ENCODE measurements at regions not wholly inside any gene's neighbourhood (a gene's known extent, or its start where the extent isn't known, plus 50 kb on each side); places are given as distances from the start of the nearest gene placed in this dataset.

GRCh38 chr22:48530666-48531065, 1297.0 kb downstream of the BRD1 start:
- Histone ChIP-seq H3K9me3 (no peaks in the 10 kb centered on the region), H3K27me3 (ENCODE audit: low read depth) (no peaks in the 10 kb centered on the region), H3K4me3 (no peak overlapping the region), H3K4me1 (no peaks in the 10 kb centered on the region), H3K36me3 (replicated peaks) (no peaks in the 10 kb centered on the region)
- in situ Hi-C loops (cut with MboI; ENCODE audit: low sequenced_read_pairs): no loop called here
- no peak for DNase-seq (ENCODE audit: low spot score in 2 of 2)

- DNase-seq (ENCODE audit: low spot score in 2 of 2): no peak
- in situ Hi-C loops (cut with MboI; ENCODE audit: low sequenced_read_pairs): no loop called here
- H3K4me3 ChIP-seq: no peak overlapping the region
- no peaks in the 10 kb centered on the region for H3K4me1 ChIP-seq
- H3K27me3 ChIP-seq (ENCODE audit: low read depth): no peaks in the 10 kb centered on the region
- H3K9me3 ChIP-seq: no peaks in the 10 kb centered on the region
- no peaks in the 10 kb centered on the region for H3K36me3 ChIP-seq (replicated peaks)
These were observed 1299.3 kb downstream of the BRD1 start for GRCh38 chr22:48528221-48528915.

- Histone ChIP-seq H3K27me3 (ENCODE audit: low read depth) (no peaks in the 10 kb centered on the region), H3K36me3 (replicated peaks) (no peaks in the 10 kb centered on the region), H3K4me3 (no peak overlapping the region), H3K4me1 (no peaks in the 10 kb centered on the region), H3K9me3 (no peaks in the 10 kb centered on the region)
- in situ Hi-C loops (cut with MboI; ENCODE audit: low sequenced_read_pairs): no loop called here
- DNase-seq (ENCODE audit: low spot score in 2 of 2): no peak
These were observed 1303.9 kb downstream of the BRD1 start for GRCh38 chr22:48523761-48524160.

- DNase-seq (ENCODE audit: low spot score in 2 of 2): no peak
- no peaks in the 10 kb centered on the region for H3K27me3 ChIP-seq (ENCODE audit: low read depth)
- in situ Hi-C loops (cut with MboI; ENCODE audit: low sequenced_read_pairs): no loop called here
- no peaks in the 10 kb centered on the region for H3K9me3 ChIP-seq
- no peaks in the 10 kb centered on the region for H3K36me3 ChIP-seq (replicated peaks)
- H3K4me1 ChIP-seq: no peaks in the 10 kb centered on the region
- no peak overlapping the region for H3K4me3 ChIP-seq
These were observed 1304.6 kb downstream of the BRD1 start for GRCh38 chr22:48523091-48523490.

GRCh38 chr22:48522271-48522670, 1305.4 kb downstream of the BRD1 start:
- Histone ChIP-seq H3K27me3 (ENCODE audit: low read depth) (no peaks in the 10 kb centered on the region), H3K36me3 (replicated peaks) (no peaks in the 10 kb centered on the region), H3K9me3 (no peaks in the 10 kb centered on the region), H3K4me1 (no peaks in the 10 kb centered on the region), H3K4me3 (no peak overlapping the region)
- DNase-seq (ENCODE audit: low spot score in 2 of 2): no peak
- in situ Hi-C loops (cut with MboI; ENCODE audit: low sequenced_read_pairs): no loop called here

GRCh38 chr22:48520884-48521588, 1306.6 kb downstream of the BRD1 start:
- in situ Hi-C loops (cut with MboI; ENCODE audit: low sequenced_read_pairs): no loop called here
- Histone ChIP-seq H3K4me3 (no peak overlapping the region), H3K27me3 (ENCODE audit: low read depth) (no peaks in the 10 kb centered on the region), H3K9me3 (no peaks in the 10 kb centered on the region), H3K4me1 (no peaks in the 10 kb centered on the region), H3K36me3 (replicated peaks) (no peaks in the 10 kb centered on the region)
- DNase-seq (ENCODE audit: low spot score in 2 of 2): no peak

- Histone ChIP-seq H3K4me3 (no peak overlapping the region), H3K9me3 (no peaks in the 10 kb centered on the region), H3K27me3 (ENCODE audit: low read depth) (no peaks in the 10 kb centered on the region), H3K4me1 (no peaks in the 10 kb centered on the region), H3K36me3 (replicated peaks) (no peaks in the 10 kb centered on the region)
- no peak for DNase-seq (ENCODE audit: low spot score in 2 of 2)
- in situ Hi-C loops (cut with MboI; ENCODE audit: low sequenced_read_pairs): no loop called here
These were observed 1307.5 kb downstream of the BRD1 start for GRCh38 chr22:48520207-48520606.

GRCh38 chr22:48517039-48518030, 1310.3 kb downstream of the BRD1 start:
- Histone ChIP-seq H3K9me3 (no peaks in the 10 kb centered on the region), H3K27me3 (ENCODE audit: low read depth) (no peaks in the 10 kb centered on the region), H3K4me1 (no peaks in the 10 kb centered on the region), H3K36me3 (replicated peaks) (no peaks in the 10 kb centered on the region), H3K4me3 (no peak overlapping the region)
- in situ Hi-C loops (cut with MboI; ENCODE audit: low sequenced_read_pairs): no loop called here
- no peak for DNase-seq (ENCODE audit: low spot score in 2 of 2)

- no peaks in the 10 kb centered on the region for H3K27me3 ChIP-seq (ENCODE audit: low read depth)
- in situ Hi-C loops (cut with MboI; ENCODE audit: low sequenced_read_pairs): no loop called here
- no peak overlapping the region for H3K4me3 ChIP-seq
- no peak for DNase-seq (ENCODE audit: low spot score in 2 of 2)
- H3K4me1 ChIP-seq: no peaks in the 10 kb centered on the region
- H3K36me3 ChIP-seq (replicated peaks): no peaks in the 10 kb centered on the region
- no peaks in the 10 kb centered on the region for H3K9me3 ChIP-seq
These were observed 1311.1 kb downstream of the BRD1 start for GRCh38 chr22:48516571-48516970.

GRCh38 chr22:48515571-48516200, 1312.0 kb downstream of the BRD1 start:
- H3K36me3 ChIP-seq (replicated peaks): no peaks in the 10 kb centered on the region
- DNase-seq (ENCODE audit: low spot score in 2 of 2): no peak

GRCh38 chr22:48513929-48514328, 1313.7 kb downstream of the BRD1 start:
- in situ Hi-C loops (cut with MboI; ENCODE audit: low sequenced_read_pairs): no loop called here
- Histone ChIP-seq H3K36me3 (replicated peaks) (no peaks in the 10 kb centered on the region), H3K27me3 (ENCODE audit: low read depth) (no peaks in the 10 kb centered on the region), H3K4me3 (no peak overlapping the region), H3K4me1 (no peaks in the 10 kb centered on the region), H3K9me3 (no peaks in the 10 kb centered on the region)
- DNase-seq (ENCODE audit: low spot score in 2 of 2): no peak

More at GRCh38 chr22:48515571-48516200, 1312.0 kb downstream of the BRD1 start:
- no peaks in the 10 kb centered on the region for H3K27me3 ChIP-seq (ENCODE audit: low read depth)
- no peaks in the 10 kb centered on the region for H3K9me3 ChIP-seq
- H3K4me1 ChIP-seq: no peaks in the 10 kb centered on the region
- no peak overlapping the region for H3K4me3 ChIP-seq
- in situ Hi-C loops (cut with MboI; ENCODE audit: low sequenced_read_pairs): no loop called here

GRCh38 chr22:48513446-48513845, 1314.2 kb downstream of the BRD1 start:
- H3K9me3 ChIP-seq: no peaks in the 10 kb centered on the region

GRCh38 chr22:48511781-48512327, 1315.8 kb downstream of the BRD1 start:
- Histone ChIP-seq H3K4me3 (no peak overlapping the region), H3K36me3 (replicated peaks) (no peaks in the 10 kb centered on the region), H3K9me3 (no peaks in the 10 kb centered on the region), H3K4me1 (no peaks in the 10 kb centered on the region), H3K27me3 (ENCODE audit: low read depth) (no peaks in the 10 kb centered on the region)
- in situ Hi-C loops (cut with MboI; ENCODE audit: low sequenced_read_pairs): no loop called here
- DNase-seq (ENCODE audit: low spot score in 2 of 2): no peak

More at GRCh38 chr22:48513446-48513845, 1314.2 kb downstream of the BRD1 start:
- H3K4me3 ChIP-seq: no peak overlapping the region
- no peak for DNase-seq (ENCODE audit: low spot score in 2 of 2)
- in situ Hi-C loops (cut with MboI; ENCODE audit: low sequenced_read_pairs): no loop called here
- no peaks in the 10 kb centered on the region for H3K27me3 ChIP-seq (ENCODE audit: low read depth)
- H3K4me1 ChIP-seq: no peaks in the 10 kb centered on the region
- no peaks in the 10 kb centered on the region for H3K36me3 ChIP-seq (replicated peaks)
